SK-N-SH treated with all-trans-retinoic acid at 6 μM for 48 hours (cell line): ENCODE measurements at regions not wholly inside any gene's neighbourhood (a gene's known extent, or its start where the extent isn't known, plus 50 kb on each side); places are given as distances from the start of the nearest gene placed in this dataset.

Experiments used
- ARNTL ChIP-seq: fragments of 450-650 bp; formaldehyde crosslinking; IDR thresholded peaks from 2 replicates; pipeline ENCODE4 v1.5.0; 2020; ENCODE audit warnings: low read depth, mild to moderate bottlenecking, moderate library complexity, borderline replicate concordance
- CSDC2 ChIP-seq: fragments of 250-450 bp; sonication (Bioruptor Pico); IDR thresholded peaks from 2 replicates; pipeline ENCODE4 v1.5.0; 2020; ENCODE audit warnings: mild to moderate bottlenecking, moderate library complexity
- ESRRG ChIP-seq: fragments of 250-450 bp; sonication (Bioruptor Pico); IDR thresholded peaks from 2 replicates; pipeline ENCODE4 v1.6.1; 2021; ENCODE audit warnings: mild to moderate bottlenecking
- ISL1 ChIP-seq: fragments of 250-450 bp; sonication (Bioruptor Pico); IDR thresholded peaks from 2 replicates; pipeline ENCODE4 v2.1.2; 2022; ENCODE audit warnings: mild to moderate bottlenecking, moderate library complexity
- SNAI2 ChIP-seq: fragments of 250-450 bp; sonication (Bioruptor Pico); IDR thresholded peaks from 2 replicates; pipeline ENCODE4 v1.5.0; 2020; ENCODE audit warnings: mild to moderate bottlenecking, moderate library complexity
- TOX ChIP-seq: fragments of 250-450 bp; sonication (Bioruptor Pico); IDR thresholded peaks from 2 replicates; pipeline ENCODE4 v1.8.0; 2021; ENCODE audit warnings: mild to moderate bottlenecking, moderate library complexity, borderline replicate concordance
- ZFP3 ChIP-seq: fragments of 250-450 bp; sonication (Bioruptor Pico); IDR thresholded peaks from 2 replicates; pipeline ENCODE4 v1.5.0; 2020; ENCODE audit warnings: mild to moderate bottlenecking, moderate library complexity
- ZFP30 ChIP-seq: fragments of 450-650 bp; formaldehyde crosslinking; IDR thresholded peaks from 2 replicates; pipeline ENCODE4 v1.5.0; 2022; ENCODE audit warnings: mild to moderate bottlenecking, moderate library complexity
- ZNF70 ChIP-seq: fragments of 450-650 bp; formaldehyde crosslinking; IDR thresholded peaks from 2 replicates; pipeline ENCODE4 v1.5.0; 2020; ENCODE audit warnings: mild to moderate bottlenecking, moderate library complexity
- ZNF8 ChIP-seq: fragments of 450-650 bp; formaldehyde crosslinking; IDR thresholded peaks from 2 replicates; pipeline ENCODE4 v1.5.0; 2020; ENCODE audit warnings: mild to moderate bottlenecking, moderate library complexity
- TF ChIP-seq, protein P1 (sequence below): fragments of 250-450 bp; sonication (Bioruptor Pico); IDR thresholded peaks from 2 replicates; pipeline ENCODE4 v1.8.0; 2021; ENCODE audit warnings: low read depth, mild to moderate bottlenecking, moderate library complexity, borderline replicate concordance
- TF ChIP-seq, protein P2 (sequence below): fragments of 250-450 bp; sonication (Bioruptor Pico); IDR thresholded peaks from 2 replicates; pipeline ENCODE4 v1.5.1; 2020; ENCODE audit warnings: low read depth, mild to moderate bottlenecking, moderate library complexity
- TF ChIP-seq, protein P3 (sequence below): fragments of 250-450 bp; sonication (Bioruptor Pico); IDR thresholded peaks from 2 replicates; pipeline ENCODE4 v1.8.0; 2020; ENCODE audit warnings: mild to moderate bottlenecking, moderate library complexity, borderline replicate concordance

DNA sequence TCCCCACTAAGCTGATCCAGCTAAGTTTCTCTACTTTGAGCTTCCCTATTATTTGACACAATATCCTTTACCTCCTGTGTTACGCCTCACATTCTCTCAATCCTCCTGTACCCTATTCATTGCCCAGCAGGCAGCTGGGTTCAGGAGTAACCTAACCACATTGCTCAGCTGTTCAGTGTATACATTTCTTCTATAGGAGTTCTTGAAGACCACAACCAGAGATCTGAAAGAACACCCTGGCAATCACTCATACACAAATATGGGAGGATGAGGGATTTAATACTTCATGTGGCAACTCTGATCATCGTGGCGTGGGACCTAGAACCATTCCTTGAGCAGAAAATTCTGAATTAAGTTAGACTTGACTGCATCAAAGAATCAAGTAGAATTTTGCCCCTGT, 346.8 kb upstream of the ARPP21 start:
- TF ChIP-seq ZFP30 (CRISPR knock-in tag): no peak
- TF ChIP-seq SNAI2 (CRISPR knock-in tag): no peak
- no peak for TF ChIP-seq ARNTL
- TF ChIP-seq, protein P1, sequence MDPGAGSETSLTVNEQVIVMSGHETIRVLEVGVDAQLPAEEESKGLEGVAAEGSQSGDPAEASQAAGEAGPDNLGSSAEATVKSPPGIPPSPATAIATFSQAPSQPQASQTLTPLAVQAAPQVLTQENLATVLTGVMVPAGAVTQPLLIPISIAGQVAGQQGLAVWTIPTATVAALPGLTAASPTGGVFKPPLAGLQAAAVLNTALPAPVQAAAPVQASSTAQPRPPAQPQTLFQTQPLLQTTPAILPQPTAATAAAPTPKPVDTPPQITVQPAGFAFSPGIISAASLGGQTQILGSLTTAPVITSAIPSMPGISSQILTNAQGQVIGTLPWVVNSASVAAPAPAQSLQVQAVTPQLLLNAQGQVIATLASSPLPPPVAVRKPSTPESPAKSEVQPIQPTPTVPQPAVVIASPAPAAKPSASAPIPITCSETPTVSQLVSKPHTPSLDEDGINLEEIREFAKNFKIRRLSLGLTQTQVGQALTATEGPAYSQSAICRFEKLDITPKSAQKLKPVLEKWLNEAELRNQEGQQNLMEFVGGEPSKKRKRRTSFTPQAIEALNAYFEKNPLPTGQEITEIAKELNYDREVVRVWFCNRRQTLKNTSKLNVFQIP (CRISPR knock-in tag): no peak
- TF ChIP-seq CSDC2 (CRISPR knock-in tag): no peak
- TF ChIP-seq, protein P2, sequence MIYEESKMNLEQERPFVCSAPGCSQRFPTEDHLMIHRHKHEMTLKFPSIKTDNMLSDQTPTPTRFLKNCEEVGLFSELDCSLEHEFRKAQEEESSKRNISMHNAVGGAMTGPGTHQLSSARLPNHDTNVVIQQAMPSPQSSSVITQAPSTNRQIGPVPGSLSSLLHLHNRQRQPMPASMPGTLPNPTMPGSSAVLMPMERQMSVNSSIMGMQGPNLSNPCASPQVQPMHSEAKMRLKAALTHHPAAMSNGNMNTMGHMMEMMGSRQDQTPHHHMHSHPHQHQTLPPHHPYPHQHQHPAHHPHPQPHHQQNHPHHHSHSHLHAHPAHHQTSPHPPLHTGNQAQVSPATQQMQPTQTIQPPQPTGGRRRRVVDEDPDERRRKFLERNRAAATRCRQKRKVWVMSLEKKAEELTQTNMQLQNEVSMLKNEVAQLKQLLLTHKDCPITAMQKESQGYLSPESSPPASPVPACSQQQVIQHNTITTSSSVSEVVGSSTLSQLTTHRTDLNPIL (CRISPR knock-in tag): no peak
- no peak for TF ChIP-seq ESRRG (CRISPR knock-in tag)
- TF ChIP-seq, protein P3, sequence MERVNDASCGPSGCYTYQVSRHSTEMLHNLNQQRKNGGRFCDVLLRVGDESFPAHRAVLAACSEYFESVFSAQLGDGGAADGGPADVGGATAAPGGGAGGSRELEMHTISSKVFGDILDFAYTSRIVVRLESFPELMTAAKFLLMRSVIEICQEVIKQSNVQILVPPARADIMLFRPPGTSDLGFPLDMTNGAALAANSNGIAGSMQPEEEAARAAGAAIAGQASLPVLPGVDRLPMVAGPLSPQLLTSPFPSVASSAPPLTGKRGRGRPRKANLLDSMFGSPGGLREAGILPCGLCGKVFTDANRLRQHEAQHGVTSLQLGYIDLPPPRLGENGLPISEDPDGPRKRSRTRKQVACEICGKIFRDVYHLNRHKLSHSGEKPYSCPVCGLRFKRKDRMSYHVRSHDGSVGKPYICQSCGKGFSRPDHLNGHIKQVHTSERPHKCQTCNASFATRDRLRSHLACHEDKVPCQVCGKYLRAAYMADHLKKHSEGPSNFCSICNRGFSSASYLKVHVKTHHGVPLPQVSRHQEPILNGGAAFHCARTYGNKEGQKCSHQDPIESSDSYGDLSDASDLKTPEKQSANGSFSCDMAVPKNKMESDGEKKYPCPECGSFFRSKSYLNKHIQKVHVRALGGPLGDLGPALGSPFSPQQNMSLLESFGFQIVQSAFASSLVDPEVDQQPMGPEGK (CRISPR knock-in tag): no peak
- no peak for TF ChIP-seq ZNF70 (CRISPR knock-in tag)
- no peak for TF ChIP-seq TOX (CRISPR knock-in tag)
- no peak for TF ChIP-seq ISL1 (CRISPR knock-in tag)
- TF ChIP-seq ZFP3: no peak
- TF ChIP-seq ZNF8 (CRISPR knock-in tag): no peak
